ENCODE measurements at regions not wholly inside any gene's neighbourhood (a gene's known extent, or its start where the extent isn't known, plus 50 kb on each side); places are given as distances from the start of the nearest gene placed in this dataset.
A peak's percentile ranks its signal among the peaks of the same experiment; 100 is the strongest.

GRCh38 chr2:3082705-3083104, 294.9 kb downstream of the EIPR1 start:
- H3K27ac ChIP-seq, result no peak overlapping the region
- in situ Hi-C loops (cut with MboI; ENCODE audit: low pct_unique_long_range_greater_than_20kb in 2 of 9, low sequenced_read_pairs in 9 of 9, unreplicated experiment in 9 of 9), result no loop called here
- 13 to 100% (median 62%) methylated on average over 1 to 4 of the region's 4 CpGs for whole genome bisulfite sequencing, 10 experiments
- peaks cover 15 to 17% of the 10 kb centered on the region in 2 donors for H3K4me1 ChIP-seq (replicated peaks in 1 of 2)
- no peak for ATAC-seq (replicated peaks in 6 of 8)
- H3K4me3 ChIP-seq, result no peak overlapping the region

- WGBS, 10 experiments, result 33 to 86% (median 77%) methylated on average over 1 to 3 of the region's 14 CpGs; no CpG with 5 or more reads in 5 of the 10 experiments
- no peak for ATAC-seq (replicated peaks in 6 of 8)
- peaks cover 33 to 36% of the 10 kb centered on the region in 2 donors for H3K4me1 ChIP-seq (replicated peaks in 1 of 2)
- H3K27ac ChIP-seq, result no peak overlapping the region
- H3K4me3 ChIP-seq, result no peak overlapping the region
- in situ Hi-C loops (cut with MboI; ENCODE audit: low pct_unique_long_range_greater_than_20kb in 2 of 9, low sequenced_read_pairs in 9 of 9, unreplicated experiment in 9 of 9), result no loop called here
Measured at GRCh38 chr2:3079959-3080948, 297.4 kb downstream of the EIPR1 start.

- in situ Hi-C loops (cut with MboI; ENCODE audit: low pct_unique_long_range_greater_than_20kb in 2 of 9, low sequenced_read_pairs in 9 of 9, unreplicated experiment in 9 of 9), result no loop called here
- ATAC-seq (replicated peaks in 6 of 8), result no peak
- H3K4me1 ChIP-seq (replicated peaks in 1 of 2), result peaks cover 33 to 37% of the 10 kb centered on the region in 2 donors
- H3K27ac ChIP-seq, result no peak overlapping the region
- no peak overlapping the region for H3K4me3 ChIP-seq
- 0 to 96% (median 57%) methylated on average over 1 to 2 of the region's 2 CpGs; no CpG with 5 or more reads in 2 of the 10 experiments for WGBS, 10 experiments
Measured at GRCh38 chr2:3079466-3079865, 298.2 kb downstream of the EIPR1 start.

- Histone ChIP-seq H3K27ac (no peak overlapping the region), H3K4me1 (replicated peaks in 1 of 2) (peaks cover 36 to 44% of the 10 kb centered on the region in 2 donors), H3K4me3 (no peak overlapping the region)
- in situ Hi-C loops (cut with MboI; ENCODE audit: low pct_unique_long_range_greater_than_20kb in 2 of 9, low sequenced_read_pairs in 9 of 9, unreplicated experiment in 9 of 9), result no loop called here
- peak in 2 of 8 experiments; percentile 53 to 54 for ATAC-seq (replicated peaks in 6 of 8)
- WGBS, 10 experiments, result 80 to 94% (median 80%) methylated on average over 1 to 3 of the region's 4 CpGs; no CpG with 5 or more reads in 5 of the 10 experiments
Measured at GRCh38 chr2:3078684-3079083, 298.9 kb downstream of the EIPR1 start.

- ATAC-seq (replicated peaks in 6 of 8), result peak in 5 of 8 experiments; percentile 81 to 85 (median 82)
- peaks cover 53 to 60% of the 10 kb centered on the region in 2 donors for H3K4me1 ChIP-seq (replicated peaks in 1 of 2)
- 0 to 68% (median 33%) methylated on average over 1 to 6 of the region's 21 CpGs; no CpG with 5 or more reads in 3 of the 10 experiments for WGBS, 10 experiments
- peak overlapping the region; percentile 84 to 87 for H3K27ac ChIP-seq
- no peak overlapping the region for H3K4me3 ChIP-seq
- in situ Hi-C loops (cut with MboI; ENCODE audit: low pct_unique_long_range_greater_than_20kb in 2 of 9, low sequenced_read_pairs in 9 of 9, unreplicated experiment in 9 of 9), result no loop called here
Measured at GRCh38 chr2:3076848-3077642, 300.6 kb downstream of the EIPR1 start.

- no peak overlapping the region for H3K27ac ChIP-seq
- no peak for ATAC-seq (replicated peaks in 6 of 8)
- 7 to 100% (median 87%) methylated on average over 2 to 3 of the region's 4 CpGs; no CpG with 5 or more reads in 4 of the 10 experiments for WGBS, 10 experiments
- H3K4me3 ChIP-seq, result no peak overlapping the region
- peaks cover 61 to 68% of the 10 kb centered on the region in 2 donors for H3K4me1 ChIP-seq (replicated peaks in 1 of 2)
- in situ Hi-C loops (cut with MboI; ENCODE audit: low pct_unique_long_range_greater_than_20kb in 2 of 9, low sequenced_read_pairs in 9 of 9, unreplicated experiment in 9 of 9), result no loop called here
Measured at GRCh38 chr2:3075991-3076340, 301.7 kb downstream of the EIPR1 start.

DNA sequence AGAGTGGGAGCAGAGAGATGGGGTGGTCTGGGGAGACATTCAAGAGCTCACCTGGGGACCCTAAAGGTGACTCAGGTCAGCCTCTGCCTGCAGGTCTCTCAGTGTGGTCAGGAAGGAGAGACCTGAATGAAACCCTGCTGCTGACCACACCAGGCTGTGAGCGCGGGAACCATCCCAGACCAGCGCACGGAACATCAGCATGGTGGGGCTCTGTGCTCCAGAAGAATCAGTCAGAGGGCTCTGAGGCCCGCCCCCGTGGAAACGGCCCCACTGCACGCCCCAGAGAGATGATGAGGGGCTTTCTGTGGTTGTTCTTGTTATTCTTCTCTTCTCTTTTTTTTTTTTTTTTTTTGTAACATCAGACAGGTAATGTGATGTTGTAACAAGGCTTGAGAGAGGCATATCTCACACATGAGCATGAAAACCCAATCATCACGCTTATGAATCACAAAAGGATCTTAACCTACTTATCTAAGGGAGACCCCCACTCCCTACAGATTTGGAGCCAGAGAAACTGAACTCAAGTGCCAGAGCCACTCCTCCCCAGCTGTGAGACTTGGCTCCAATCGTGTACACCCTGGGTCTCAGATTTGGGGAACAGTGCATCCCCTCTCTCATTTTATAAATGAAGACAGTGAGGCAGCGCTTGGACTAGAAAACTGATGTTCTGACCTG, 302.2 kb downstream of the EIPR1 start:
- Histone ChIP-seq H3K4me3 (no peak overlapping the region), H3K27ac (no peak overlapping the region), H3K4me1 (replicated peaks in 1 of 2) (peaks cover 61 to 68% of the 10 kb centered on the region in 2 donors)
- ATAC-seq (replicated peaks in 6 of 8), result no peak
- 0 to 100% (median 0%) methylated on average over 1 to 7 of the region's 11 CpGs; no CpG with 5 or more reads in 4 of the 10 experiments for WGBS, 10 experiments
- in situ Hi-C loops (cut with MboI; ENCODE audit: low pct_unique_long_range_greater_than_20kb in 2 of 9, low sequenced_read_pairs in 9 of 9, unreplicated experiment in 9 of 9), result no loop called here

- H3K27ac ChIP-seq, result peak overlapping the region in 1 of 2 donors; percentile 76
- no peak overlapping the region for H3K4me3 ChIP-seq
- in situ Hi-C loops (cut with MboI; ENCODE audit: low pct_unique_long_range_greater_than_20kb in 2 of 9, low sequenced_read_pairs in 9 of 9, unreplicated experiment in 9 of 9), result no loop called here
- peak in 2 of 8 experiments; percentile 43 to 64 for ATAC-seq (replicated peaks in 6 of 8)
- H3K4me1 ChIP-seq (replicated peaks in 1 of 2), result peaks cover 54 to 63% of the 10 kb centered on the region in 2 donors
- WGBS, 10 experiments, result 0 to 100% (median 20%) methylated on average over 1 to 12 of the region's 14 CpGs; no CpG with 5 or more reads in 1 of the 10 experiments
Measured at GRCh38 chr2:3073704-3074103, 303.9 kb downstream of the EIPR1 start.

DNA sequence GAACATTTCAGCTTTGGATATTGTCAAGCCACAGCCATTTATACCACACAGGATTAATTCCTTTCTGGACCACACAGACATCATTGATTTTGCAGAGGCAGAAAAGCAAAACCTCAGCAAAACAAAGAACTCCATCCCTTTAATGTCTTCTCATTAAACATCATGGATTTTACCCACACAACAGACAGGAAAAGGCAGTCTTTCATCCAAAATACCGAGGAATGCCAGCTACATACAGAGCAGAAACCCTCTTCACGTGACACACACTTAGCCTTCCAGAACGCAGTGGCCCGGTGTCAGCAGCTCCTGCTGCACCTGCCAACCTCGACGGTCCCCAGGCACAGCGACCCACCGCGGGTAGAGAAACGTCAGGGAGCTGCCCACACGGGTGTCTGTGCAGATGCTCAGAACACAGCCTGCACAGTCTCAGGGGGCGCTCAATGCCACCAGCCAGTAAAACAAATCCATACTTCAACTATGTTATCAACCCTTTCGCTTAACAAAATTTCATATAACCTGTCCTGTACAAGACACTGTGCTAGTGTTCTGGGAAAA, 304.5 kb downstream of the EIPR1 start:
- WGBS, 10 experiments, result 0 to 85% (median 25%) methylated on average over 1 to 9 of the region's 13 CpGs; no CpG with 5 or more reads in 4 of the 10 experiments
- H3K4me3 ChIP-seq, result no peak overlapping the region
- peaks cover 48 to 57% of the 10 kb centered on the region in 2 donors for H3K4me1 ChIP-seq (replicated peaks in 1 of 2)
- H3K27ac ChIP-seq, result peak overlapping the region; percentile 62 to 76
- in situ Hi-C loops (cut with MboI; ENCODE audit: low pct_unique_long_range_greater_than_20kb in 2 of 9, low sequenced_read_pairs in 9 of 9, unreplicated experiment in 9 of 9), result no loop called here
- peak in 2 of 8 experiments; percentile 6 to 33 for ATAC-seq (replicated peaks in 6 of 8)

GRCh38 chr2:3071685-3072263, 305.8 kb downstream of the EIPR1 start:
- peak in 5 of 8 experiments; percentile 44 to 75 (median 57) for ATAC-seq (replicated peaks in 6 of 8)
- WGBS, 10 experiments, result 20 to 100% (median 51%) methylated on average over 1 to 8 of the region's 10 CpGs; no CpG with 5 or more reads in 2 of the 10 experiments
- Histone ChIP-seq H3K4me1 (replicated peaks in 1 of 2) (peaks cover 35 to 44% of the 10 kb centered on the region in 2 donors), H3K27ac (peak overlapping the region; percentile 44 to 76), H3K4me3 (no peak overlapping the region)
- in situ Hi-C loops (cut with MboI; ENCODE audit: low pct_unique_long_range_greater_than_20kb in 2 of 9, low sequenced_read_pairs in 9 of 9, unreplicated experiment in 9 of 9), result no loop called here

DNA sequence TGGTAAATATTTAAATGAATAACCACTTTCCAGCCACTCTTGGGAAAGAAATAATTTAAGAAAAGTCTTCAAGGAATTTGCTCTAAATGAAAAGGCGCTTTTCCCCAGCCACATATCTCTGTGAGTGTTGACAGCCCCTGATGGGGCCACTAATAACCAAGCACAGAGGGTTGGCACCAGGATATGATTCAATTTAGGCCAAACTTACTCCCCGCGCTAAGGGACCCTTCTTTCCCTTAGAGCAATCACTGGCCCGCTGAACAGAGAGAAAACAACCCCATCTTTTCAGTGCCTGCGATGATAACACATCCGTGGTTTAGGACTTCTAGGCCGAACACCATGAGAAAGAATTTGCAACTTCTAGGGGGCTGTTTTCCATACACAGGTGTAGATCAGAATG, 310.8 kb downstream of the EIPR1 start:
- WGBS, 10 experiments, result 29 to 100% (median 69%) methylated on average over 1 to 4 of the region's 7 CpGs; no CpG with 5 or more reads in 2 of the 10 experiments
- Histone ChIP-seq H3K4me1 (replicated peaks in 1 of 2) (peaks cover 10 to 14% of the 10 kb centered on the region in 2 donors), H3K27ac (no peak overlapping the region), H3K4me3 (no peak overlapping the region)
- no peak for ATAC-seq (replicated peaks in 6 of 8)
- in situ Hi-C loops (cut with MboI; ENCODE audit: low pct_unique_long_range_greater_than_20kb in 2 of 9, low sequenced_read_pairs in 9 of 9, unreplicated experiment in 9 of 9), result no loop called here

DNA sequence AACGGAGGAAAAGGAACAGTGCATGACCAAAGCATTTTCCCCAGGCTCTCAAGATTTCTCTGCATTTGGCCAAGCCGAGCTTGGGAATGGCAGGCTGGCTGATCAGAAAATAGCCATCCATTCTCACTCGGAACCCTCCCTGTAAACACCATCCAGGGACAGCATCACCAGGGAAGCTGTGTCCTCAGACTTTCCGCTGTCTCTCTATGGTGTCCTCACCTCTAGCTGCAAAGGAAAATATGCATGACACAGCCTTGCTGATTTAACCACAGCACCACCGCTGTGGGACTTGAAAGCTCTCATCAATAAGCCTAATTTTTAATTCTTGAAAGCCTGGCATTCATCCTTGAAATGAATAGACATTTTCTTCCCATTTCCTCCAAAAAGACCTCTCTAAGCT, 311.7 kb downstream of the EIPR1 start:
- Histone ChIP-seq H3K4me3 (no peak overlapping the region), H3K27ac (no peak overlapping the region), H3K4me1 (replicated peaks in 1 of 2) (peaks cover 4 to 15% of the 10 kb centered on the region in 2 donors)
- in situ Hi-C loops (cut with MboI; ENCODE audit: low pct_unique_long_range_greater_than_20kb in 2 of 9, low sequenced_read_pairs in 9 of 9, unreplicated experiment in 9 of 9), result no loop called here
- WGBS, 10 experiments, result 0 to 58% (median 40%) methylated on average over 1 to 5 of the region's 5 CpGs; no CpG with 5 or more reads in 2 of the 10 experiments
- peak in 4 of 8 experiments; percentile 45 to 67 (median 64) for ATAC-seq (replicated peaks in 6 of 8)
